GM10266 (cell line): ENCODE measurements at regions not wholly inside any gene's neighbourhood (a gene's known extent, or its start where the extent isn't known, plus 50 kb on each side); places are given as distances from the start of the nearest gene placed in this dataset.

Experiments used
- DNase-seq: peaks from one replicate; pipeline ENCODE4 v3.0.0; 2012; ENCODE audit errors: extremely low spot score
- CTCF ChIP-seq: IDR thresholded peaks from 2 replicates; pipeline ENCODE4 v1.5.1; 2012; ENCODE audit warnings: mild to moderate bottlenecking, low read depth; ENCODE audit not compliant: control insufficient read depth, insufficient read depth; ENCODE audit errors: missing control alignments

- DNase-seq = no peak
- TF ChIP-seq CTCF = no peak
These were observed 128.5 kb upstream of the VEGFC start for GRCh38 chr4:176921256-176921655.

- no peak for DNase-seq
- TF ChIP-seq CTCF = no peak
These were observed 131.5 kb upstream of the VEGFC start for GRCh38 chr4:176924238-176924637.

GRCh38 chr4:176925962-176926361 is 133.2 kb upstream of the VEGFC start:
- no peak for TF ChIP-seq CTCF
- no peak for DNase-seq

GRCh38 chr4:176927117-176927516 is 134.4 kb upstream of the VEGFC start:
- no peak for DNase-seq
- TF ChIP-seq CTCF = no peak

- DNase-seq = no peak
- TF ChIP-seq CTCF = no peak
These were observed 134.9 kb upstream of the VEGFC start for GRCh38 chr4:176927664-176928063.

GRCh38 chr4:176939445-176939844 is 146.7 kb upstream of the VEGFC start:
- no peak for DNase-seq
- TF ChIP-seq CTCF = no peak

- no peak for DNase-seq
- no peak for TF ChIP-seq CTCF
These were observed 152.6 kb upstream of the VEGFC start for GRCh38 chr4:176945334-176945733.
